HG03460 (cell line): ENCODE measurements at regions not wholly inside any gene's neighbourhood (a gene's known extent, or its start where the extent isn't known, plus 50 kb on each side); places are given as distances from the start of the nearest gene placed in this dataset.
"Not testable (repeated sequence)": the region's sequence is repeated elsewhere in the genome, so short reads cannot be mapped to it uniquely, and the experiment has no call there.

Source experiments
- ATAC-seq: cut with Tn5 transposase; IDR thresholded peaks from one replicate; pipeline ENCODE4 v1.9.1; 2021; ENCODE audit not compliant: unreplicated experiment

GRCh38 chr16:16559179-16559740 lies 180.3 kb downstream of the NPIPA7 start:
- not testable (repeated sequence) for ATAC-seq

DNA sequence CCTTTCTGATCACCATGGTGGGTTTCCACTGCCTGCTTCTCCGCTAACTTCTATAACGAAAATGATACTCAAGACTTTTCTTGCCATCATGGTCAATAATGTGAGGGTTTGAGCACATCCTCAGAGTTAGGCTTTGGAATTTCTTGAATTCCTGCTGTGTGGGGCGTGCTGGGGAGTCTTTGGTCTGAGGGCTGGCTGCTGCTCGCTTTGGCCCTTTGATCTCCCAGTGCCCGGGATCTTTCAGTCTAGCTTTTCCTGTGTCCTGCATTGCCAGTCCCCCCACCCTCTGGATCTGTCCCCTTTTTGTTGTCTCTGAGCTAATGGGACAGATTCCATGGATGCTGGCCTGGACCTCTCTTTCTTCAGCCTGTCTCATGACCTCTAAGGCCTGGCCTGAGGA lies 182.6 kb downstream of the NPIPA7 start:
- ATAC-seq: not testable (repeated sequence)

DNA sequence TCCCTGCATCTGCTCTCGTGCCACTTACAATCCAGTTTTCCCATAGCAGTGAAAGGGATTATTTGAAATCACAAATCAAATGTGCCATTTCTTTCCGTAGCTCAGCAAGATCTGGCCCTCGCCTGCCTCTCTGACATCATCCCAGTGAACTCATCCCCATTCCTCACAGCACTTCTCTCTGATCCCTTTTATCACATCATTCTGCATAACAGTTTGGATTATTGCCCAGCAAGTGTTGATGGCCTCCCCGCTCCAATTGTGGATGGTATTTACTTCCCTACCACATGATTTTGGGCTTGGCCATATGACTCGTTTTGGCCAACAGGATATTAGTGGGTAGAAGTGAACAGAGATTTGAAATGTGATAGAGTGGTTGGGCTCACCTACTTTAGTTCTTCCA lies 185.0 kb downstream of the NPIPA7 start:
- ATAC-seq: not testable (repeated sequence)

GRCh38 chr16:16565326-16565725 lies 186.4 kb downstream of the NPIPA7 start:
- ATAC-seq: not testable (repeated sequence)

DNA sequence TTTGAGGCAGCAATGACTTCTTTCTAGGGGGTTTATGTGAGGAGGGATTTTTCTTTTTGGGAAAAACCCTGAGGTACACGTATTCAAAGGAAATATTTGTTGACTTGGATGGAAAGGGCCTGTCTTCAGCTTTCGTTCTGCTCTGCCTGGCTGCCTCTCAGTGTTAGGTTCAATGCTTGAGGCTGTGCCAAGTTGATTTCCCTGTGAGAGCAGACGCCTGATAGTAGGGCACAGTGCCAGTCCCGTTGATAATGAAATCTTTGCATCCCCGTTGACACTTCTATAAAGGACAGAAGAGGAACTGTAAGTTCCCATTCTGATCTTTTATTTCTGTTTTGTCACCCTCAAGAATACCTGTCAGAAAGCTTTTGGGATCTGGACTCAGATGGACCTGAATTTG lies 191.1 kb downstream of the NPIPA7 start:
- not testable (repeated sequence) for ATAC-seq

GRCh38 chr16:16570874-16571273 lies 191.9 kb downstream of the NPIPA7 start:
- ATAC-seq: not testable (repeated sequence)

- ATAC-seq: not testable (repeated sequence)
Measured at GRCh38 chr16:16572130-16572774, 193.3 kb downstream of the NPIPA7 start.

DNA sequence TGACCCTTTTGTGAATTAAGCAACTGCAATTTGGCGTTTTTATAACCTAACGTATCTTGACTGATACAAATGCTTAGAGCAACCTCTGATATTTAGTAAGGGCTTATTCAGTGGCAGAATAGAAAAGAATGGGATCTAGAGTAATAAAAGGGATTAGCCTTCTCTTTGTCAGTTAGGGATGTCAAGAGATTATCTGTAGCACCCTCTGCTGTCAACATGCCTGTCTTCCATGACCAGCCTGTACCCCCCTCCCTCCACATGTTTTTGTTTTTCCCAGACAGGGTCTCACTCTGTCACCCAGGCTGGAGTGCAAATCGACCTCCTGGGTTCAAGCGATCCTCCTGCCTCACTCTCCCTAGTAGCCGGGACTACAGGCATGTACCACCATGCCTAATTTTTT lies 198.1 kb downstream of the NPIPA7 start:
- ATAC-seq: not testable (repeated sequence)

DNA sequence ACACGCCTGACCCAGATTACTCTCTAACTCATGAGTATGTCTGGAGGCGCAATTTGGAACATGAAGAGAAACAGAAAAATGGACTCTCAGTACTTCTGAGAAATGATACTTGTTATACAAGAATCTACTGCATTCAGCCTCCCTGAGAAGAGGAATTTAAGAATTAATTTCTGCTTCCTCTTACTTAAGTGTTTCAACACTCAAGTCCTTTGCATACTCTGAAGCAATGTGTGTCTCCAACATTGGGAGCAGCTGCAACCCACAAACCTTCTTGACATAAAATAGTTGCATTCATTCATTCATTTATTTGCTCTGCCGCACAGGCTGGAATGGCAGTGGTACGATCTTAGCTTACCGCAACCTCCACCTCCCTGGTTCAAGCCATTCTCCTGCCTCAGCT lies 199.8 kb downstream of the NPIPA7 start:
- ATAC-seq: no peak

GRCh38 chr16:16582916-16583315 lies 204.0 kb downstream of the NPIPA7 start:
- not testable (repeated sequence) for ATAC-seq

- not testable (repeated sequence) for ATAC-seq
Measured at GRCh38 chr16:16586073-16586651, 207.2 kb downstream of the NPIPA7 start.

DNA sequence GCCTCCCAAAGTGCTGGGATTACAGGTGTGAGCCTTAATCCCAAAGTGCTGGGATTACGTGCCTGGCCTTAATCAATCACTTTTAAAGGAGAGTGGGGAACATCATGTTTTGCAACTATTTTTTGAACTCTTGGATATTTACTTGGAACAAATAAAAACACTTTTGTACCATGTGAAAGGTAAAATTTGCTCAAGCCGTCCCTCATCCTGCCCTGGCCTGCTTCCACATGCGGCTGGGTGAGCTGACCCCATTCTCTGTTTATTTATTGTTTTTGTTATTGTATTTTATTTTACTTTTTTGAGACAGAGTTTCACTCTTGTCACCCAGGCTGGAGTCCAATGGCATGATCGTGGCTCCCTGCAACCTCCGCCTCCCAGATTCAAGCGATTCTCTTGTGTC lies 208.0 kb downstream of the NPIPA7 start:
- ATAC-seq: not testable (repeated sequence)

- ATAC-seq: not testable (repeated sequence)
Measured at GRCh38 chr16:16588436-16588835, 209.5 kb downstream of the NPIPA7 start.

DNA sequence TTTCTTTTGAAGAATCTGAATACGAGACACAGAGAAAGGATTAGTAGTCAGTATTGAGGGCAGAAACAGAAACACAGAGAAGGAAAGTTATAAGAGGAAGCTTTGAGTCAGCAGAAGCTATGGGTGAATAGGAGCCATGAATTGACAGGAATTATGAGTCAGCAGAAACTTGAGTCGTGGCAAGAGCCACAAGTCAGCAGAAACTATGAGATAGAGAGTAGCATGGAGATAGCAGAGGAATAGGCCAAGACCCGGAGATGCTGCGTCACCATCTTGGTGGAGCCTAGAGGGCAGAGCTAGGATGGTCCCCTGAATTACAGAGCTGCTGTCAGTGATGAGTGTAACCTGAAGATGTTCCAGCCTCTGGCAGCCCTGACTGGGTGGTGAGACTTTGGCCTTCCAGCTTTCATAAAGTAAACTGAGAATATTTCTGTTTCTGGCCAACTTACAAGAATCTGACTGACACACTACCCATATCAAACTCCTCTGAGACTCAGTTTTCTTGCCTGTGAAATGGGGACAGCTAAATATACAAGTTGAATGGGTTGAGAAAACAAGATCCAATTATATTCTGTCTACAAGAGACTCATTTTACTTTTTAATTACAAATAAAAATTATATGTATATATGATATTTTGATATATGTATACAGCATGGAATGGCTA lies 211.8 kb downstream of the NPIPA7 start:
- ATAC-seq: not testable (repeated sequence)

DNA sequence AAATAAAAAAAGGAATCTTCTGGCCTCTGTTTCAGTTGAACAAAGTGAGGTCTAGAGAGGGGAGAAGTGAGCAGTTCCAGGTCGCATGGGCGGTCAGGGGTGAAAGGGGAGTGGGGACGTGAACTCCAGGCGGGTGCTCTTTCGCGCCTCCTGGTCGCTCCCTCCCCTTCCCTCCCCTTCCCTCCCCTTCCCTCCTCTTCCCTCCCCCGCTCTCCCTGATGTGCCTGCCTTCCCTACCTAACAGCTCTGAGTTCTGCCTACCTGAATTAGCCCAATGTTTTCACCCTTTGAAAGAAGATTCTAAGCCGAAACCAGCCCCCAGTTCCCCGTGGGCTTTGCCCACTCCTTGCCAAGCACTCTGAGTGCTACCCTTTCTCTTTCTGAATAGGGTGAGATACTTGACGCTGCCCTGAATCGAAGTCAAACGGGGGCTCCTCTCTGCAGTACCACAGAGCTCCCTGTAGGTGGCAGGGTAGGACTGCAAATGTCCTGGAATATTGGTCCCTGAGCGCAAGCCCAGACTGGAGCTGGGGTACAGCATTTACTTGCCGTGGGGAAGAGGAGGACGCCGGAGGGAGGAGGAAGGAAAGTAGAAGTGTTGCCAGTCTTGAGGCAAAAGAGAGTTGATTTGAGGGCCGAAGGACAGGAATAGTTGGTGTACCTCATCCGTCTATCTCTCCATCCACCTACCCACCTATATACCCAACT lies 214.4 kb downstream of the NPIPA7 start:
- ATAC-seq: not testable (repeated sequence)

DNA sequence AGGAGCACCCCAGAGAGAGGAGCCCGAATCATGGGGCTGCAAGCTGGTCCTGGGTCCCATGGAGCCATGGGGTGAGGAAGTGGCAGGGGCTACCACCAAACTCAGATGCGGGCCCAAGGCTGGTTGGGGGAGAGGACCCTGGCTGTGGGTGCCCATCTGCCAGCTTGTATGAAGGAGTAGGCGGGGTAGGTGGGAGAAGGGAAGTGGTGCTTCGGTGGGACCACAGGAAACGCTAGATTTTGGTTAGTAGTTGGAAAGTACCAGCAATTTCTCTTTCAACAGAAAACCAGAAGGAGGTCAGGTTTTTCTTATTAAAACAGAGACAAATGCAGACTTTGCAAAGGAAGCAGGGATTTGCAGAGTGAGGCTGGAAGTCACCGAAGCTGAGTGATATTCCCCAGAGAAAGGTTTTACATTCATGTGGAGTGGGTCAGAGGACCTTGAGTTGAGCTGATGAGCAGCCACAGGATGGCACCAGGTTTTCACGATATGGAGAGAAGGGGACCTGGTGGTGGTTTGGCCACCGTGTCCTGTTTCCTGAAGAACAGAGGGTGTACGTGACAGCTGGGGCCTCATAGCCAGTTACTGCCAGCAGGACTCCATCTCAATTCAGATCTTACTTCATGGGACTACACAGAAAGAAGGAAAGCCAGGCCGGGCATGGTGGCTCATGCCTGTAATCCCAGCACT lies 216.2 kb downstream of the NPIPA7 start:
- peak; percentile 50 for ATAC-seq

DNA sequence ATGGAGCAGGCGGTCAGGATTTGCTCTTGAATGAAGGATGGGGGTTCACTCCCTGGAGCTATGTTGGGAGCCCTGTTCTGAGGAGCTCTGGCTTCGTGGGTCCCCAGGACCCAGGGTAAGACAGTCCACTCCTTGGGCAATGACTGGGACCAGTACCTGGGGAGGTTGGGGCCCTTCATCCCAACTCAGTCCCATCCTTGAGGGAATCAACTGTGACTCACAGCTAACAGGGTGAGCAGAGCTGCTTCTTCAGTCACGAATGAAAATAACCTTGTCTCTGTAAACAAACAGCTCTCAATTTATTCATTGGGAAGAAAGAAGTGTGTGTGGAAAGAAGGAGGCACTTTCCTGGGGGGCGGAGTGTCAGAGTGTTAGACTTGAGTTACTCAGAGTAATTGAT lies 222.3 kb downstream of the NPIPA7 start:
- not testable (repeated sequence) for ATAC-seq

GRCh38 chr16:16607401-16608082 lies 228.6 kb downstream of the NPIPA7 start:
- not testable (repeated sequence) for ATAC-seq

DNA sequence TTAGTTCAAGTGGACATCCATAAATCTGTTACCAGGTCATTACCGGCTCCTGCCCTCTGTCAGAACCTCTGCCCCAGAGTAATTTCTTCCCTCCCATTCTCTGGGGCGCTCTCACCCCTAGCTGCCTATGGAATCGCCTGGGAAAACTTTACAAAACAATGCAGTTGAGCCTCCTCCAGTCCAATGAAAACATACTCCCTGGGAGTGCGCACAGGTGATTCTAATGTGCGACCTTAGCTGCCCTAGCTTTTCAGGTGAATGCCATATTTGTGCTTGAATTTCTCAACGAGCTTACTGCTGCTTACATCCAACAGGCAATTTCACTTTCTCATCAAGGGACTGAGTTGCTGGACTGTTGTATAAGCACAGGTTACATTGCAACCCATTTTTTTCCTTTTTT lies 230.7 kb downstream of the NPIPA7 start:
- not testable (repeated sequence) for ATAC-seq

DNA sequence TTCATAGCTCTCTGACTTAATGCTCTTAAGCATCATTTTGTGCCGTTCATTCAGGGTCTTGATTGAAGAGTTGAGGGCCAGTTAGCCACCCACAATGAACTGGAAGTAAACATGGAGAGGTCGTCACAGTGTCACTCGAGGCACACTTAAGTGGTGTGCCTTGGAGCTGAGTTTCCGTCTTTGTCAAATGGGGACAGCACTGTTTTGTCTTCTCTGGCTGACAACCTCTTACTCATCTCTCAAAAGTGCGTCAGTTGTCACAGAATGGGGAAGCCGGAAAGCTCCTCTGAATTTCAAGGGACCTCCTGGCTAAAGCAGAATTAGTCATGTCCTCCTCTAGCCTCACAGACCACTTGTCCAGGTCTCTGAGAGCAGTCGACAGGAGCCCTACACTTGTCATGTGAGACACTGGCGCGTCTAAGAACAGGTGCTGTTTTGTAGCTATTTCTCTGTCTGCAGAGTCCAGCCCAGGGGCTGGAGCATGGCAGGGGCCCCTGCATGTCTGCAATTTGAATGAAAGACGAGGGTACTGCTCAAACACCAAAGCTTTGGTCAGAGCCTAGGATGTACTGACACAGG lies 231.5 kb downstream of the NPIPA7 start:
- ATAC-seq: not testable (repeated sequence)
